Uterus (tissue), 3 donors: ENCODE measurements at regions not wholly inside any gene's neighbourhood (a gene's known extent, or its start where the extent isn't known, plus 50 kb on each side); places are given as distances from the start of the nearest gene placed in this dataset.

Source experiments
- DNase-seq, 2 donors: peaks; one replicate each; pipeline ENCODE4 v3.0.0-alpha.2; 2019 to 2020
- H3K27ac ChIP-seq, 2 donors: fragments of 200-600 bp; sonication (generic); 1 replicate in 1 of 2; 2 replicates in 1 of 2; pipeline ENCODE4 v1.5.1; 2016 to 2018
- H3K27me3 ChIP-seq, 2 donors: fragments of 200-600 bp; sonication (generic); one replicate each; pipeline ENCODE4 v1.5.1; 2018 to 2019; ENCODE audit warnings: control low read depth in 1 of 2
- H3K36me3 ChIP-seq, 2 donors: fragments of 200-600 bp; sonication (generic); one replicate each; pipeline ENCODE4 v1.5.1; 2019; ENCODE audit warnings: control low read depth in 1 of 2
- H3K4me1 ChIP-seq, 2 donors: fragments of 200-600 bp; sonication (generic); one replicate each; pipeline ENCODE4 v1.5.1; 2018 to 2019; ENCODE audit warnings: control low read depth in 1 of 2
- H3K4me3 ChIP-seq, 2 donors: fragments of 200-600 bp; sonication (generic); 1 replicate in 1 of 2; 2 replicates in 1 of 2; pipeline ENCODE4 v1.5.1; 2018 to 2019; ENCODE audit warnings: mild to moderate bottlenecking in 1 of 2
- H3K9me3 ChIP-seq, 2 donors: fragments of 200-600 bp; sonication (generic); one replicate each; pipeline ENCODE4 v1.5.1; 2019; ENCODE audit warnings: control low read depth in 1 of 2
- CTCF ChIP-seq, 4 experiments: fragments of 200-600 bp in 2 of 4; fragments of 450-650 bp in 2 of 4; sonication (generic) in 2 of 4; IDR thresholded peaks; one replicate each; pipeline ENCODE4 v1.5.1; 2016 to 2019; ENCODE audit warnings: antibody characterized with exemption in 4 of 4, mild to moderate bottlenecking in 2 of 4, moderate library complexity in 1 of 4
- POLR2A ChIP-seq, 2 donors: fragments of 450-650 bp; IDR thresholded peaks; one replicate each; pipeline ENCODE4 v1.6.1; 2016; ENCODE audit warnings: antibody characterized with exemption in 2 of 2, mild to moderate bottlenecking in 1 of 2, moderate library complexity in 1 of 2
- intact Hi-C: fragments of 100-400 bp; cut with DNase I; formaldehyde crosslinking; loops from one replicate; pipeline ENCODE4 v1.15.1; 2023; ENCODE audit warnings: low total_unique reads
- donor health status: DM: yes; HTN: yes; CAD: no.

DNA sequence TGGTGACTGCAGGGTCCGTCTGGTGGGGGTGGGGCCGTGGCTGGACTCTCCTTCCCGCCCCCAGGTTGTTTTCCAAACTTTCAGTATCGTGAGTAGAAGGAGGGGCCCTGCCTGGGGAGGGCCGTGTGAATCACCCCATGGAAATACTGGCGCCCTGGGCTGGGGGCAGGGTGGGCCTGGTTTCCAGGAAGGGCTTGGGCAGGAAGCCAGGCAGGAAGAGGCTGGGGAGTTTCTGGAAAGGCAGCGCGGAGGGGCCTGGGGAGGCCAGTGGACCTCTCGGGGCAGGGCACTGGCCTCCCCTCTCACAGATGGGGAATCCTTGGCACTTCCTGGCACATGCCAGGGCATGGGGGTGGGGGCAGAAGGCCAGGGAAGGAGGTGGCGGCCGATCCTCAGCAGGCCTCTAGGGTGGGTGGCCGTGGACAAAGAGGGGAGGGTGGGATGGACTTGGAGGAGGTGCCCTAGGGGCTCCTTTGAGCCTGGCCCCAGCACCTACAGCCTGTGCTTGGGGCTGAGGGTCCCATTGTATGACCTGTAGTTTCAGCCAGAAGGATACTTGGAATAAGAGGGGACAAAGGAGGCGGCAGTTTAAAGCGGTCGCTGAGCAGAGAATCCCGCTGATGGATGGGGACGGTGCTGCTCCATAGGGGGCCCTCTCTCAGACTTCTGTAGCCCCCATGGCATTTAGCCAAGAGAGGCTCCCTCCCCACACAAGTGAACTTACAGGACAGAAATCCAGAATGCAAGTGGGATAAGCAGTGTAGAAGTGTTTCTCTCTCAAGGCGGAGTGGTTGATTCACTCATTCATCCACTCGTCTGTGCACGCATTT, 56.5 kb upstream of the GATA2 start:
- Histone ChIP-seq H3K4me1 (no peaks in the 10 kb centered on the region), H3K9me3 (no peaks in the 10 kb centered on the region), H3K27ac (peak overlapping the region; percentile 46 to 57), H3K4me3 (no peak overlapping the region), H3K36me3 (no peaks in the 10 kb centered on the region), H3K27me3 (no peaks in the 10 kb centered on the region)
- TF ChIP-seq POLR2A (IDR thresholded peaks at IDR 0.05) (no peak), CTCF (IDR thresholded peaks at IDR 0.05) (no peak)
- peak; percentile 60 to 76 for DNase-seq
- intact Hi-C loops: loop anchor here (10.0 kb wide), 1 partner anchor 615 kb away; no protein-coding TSS in a partner anchor

DNA sequence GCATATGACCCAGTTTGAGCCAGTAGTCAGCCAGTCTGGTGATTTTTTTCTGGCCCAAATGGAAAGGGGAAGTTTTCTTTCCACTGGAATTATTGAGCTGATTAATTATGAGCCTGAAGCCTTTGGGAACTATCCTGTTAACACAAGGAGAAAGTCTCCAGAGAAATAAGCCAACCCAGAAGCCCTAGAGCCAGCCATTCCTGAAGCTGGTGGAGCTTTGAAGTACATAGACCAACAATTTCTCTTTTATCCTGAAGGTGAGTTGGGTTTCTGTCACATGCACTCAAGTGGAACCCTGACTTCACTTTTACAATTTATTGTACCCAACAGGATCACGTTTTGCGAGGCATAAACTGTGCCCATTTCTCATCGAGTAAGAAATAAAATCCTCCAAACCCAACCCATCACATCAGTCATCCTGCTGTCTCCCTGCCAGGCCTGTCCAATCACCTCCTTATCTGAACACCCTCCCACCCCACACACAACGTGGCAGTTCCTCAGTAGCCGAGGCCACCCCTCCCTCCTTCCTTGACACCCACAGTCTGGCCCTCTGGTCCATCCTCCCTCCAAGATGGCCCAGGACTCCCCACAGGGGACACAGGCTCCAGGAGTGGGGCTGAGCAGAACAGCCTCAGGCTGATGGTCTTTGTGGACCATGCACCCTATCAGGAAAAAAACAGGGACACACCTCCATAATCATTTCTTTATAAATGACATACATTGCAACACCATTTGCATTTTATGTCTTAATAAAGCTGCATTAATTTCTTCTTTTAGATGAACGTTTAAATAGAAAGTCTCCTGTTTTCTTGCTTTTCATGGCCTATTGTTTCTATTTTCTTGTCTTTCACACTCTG, 55.7 kb upstream of the GATA2 start:
- H3K27ac ChIP-seq: peak overlapping the region; percentile 22 to 46
- intact Hi-C loops: no loop called here

DNA sequence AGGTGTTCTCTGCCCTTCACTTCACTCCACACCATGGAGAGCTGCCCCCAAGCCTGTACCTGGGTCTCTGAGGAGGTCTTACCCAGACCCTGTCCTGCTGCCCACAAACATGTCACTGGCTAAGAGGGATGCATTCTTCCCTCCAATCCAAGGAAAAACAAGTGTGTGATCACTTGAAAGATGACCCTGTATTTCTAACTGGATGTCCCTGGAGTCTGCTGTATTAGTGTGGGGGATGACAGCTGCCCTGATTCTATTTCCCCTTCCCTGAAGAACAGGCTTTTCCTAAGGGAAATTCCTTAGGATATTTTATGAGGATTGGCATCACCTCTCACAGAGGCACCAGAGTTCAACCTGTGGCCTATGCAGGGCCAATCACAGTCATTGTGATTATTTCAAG, 55.0 kb upstream of the GATA2 start:
- no peak for DNase-seq
- H3K36me3 ChIP-seq: no peaks in the 10 kb centered on the region
- no peak for TF ChIP-seq POLR2A (IDR thresholded peaks at IDR 0.05)

More for the DNA sequence above, 55.7 kb upstream of the GATA2 start:
- H3K36me3 ChIP-seq: no peaks in the 10 kb centered on the region
- no peaks in the 10 kb centered on the region for H3K9me3 ChIP-seq
- DNase-seq: no peak
- H3K4me1 ChIP-seq: no peaks in the 10 kb centered on the region
- no peak overlapping the region for H3K4me3 ChIP-seq
- TF ChIP-seq POLR2A (IDR thresholded peaks at IDR 0.05) (no peak), CTCF (IDR thresholded peaks at IDR 0.05) (no peak)
- H3K27me3 ChIP-seq: no peaks in the 10 kb centered on the region

GRCh38 chr3:128547368-128547987, 54.5 kb upstream of the GATA2 start:
- Histone ChIP-seq H3K4me1 (no peaks in the 10 kb centered on the region), H3K4me3 (no peak overlapping the region), H3K36me3 (no peaks in the 10 kb centered on the region), H3K9me3 (no peaks in the 10 kb centered on the region), H3K27ac (no peak overlapping the region), H3K27me3 (no peaks in the 10 kb centered on the region)
- intact Hi-C loops: no loop called here
- TF ChIP-seq CTCF (IDR thresholded peaks at IDR 0.05): no peak
- TF ChIP-seq POLR2A (IDR thresholded peaks at IDR 0.05): no peak
- no peak for DNase-seq

More for the DNA sequence above, 55.0 kb upstream of the GATA2 start:
- Histone ChIP-seq H3K4me3 (no peak overlapping the region), H3K9me3 (no peaks in the 10 kb centered on the region), H3K27me3 (no peaks in the 10 kb centered on the region), H3K27ac (no peak overlapping the region), H3K4me1 (no peaks in the 10 kb centered on the region)
- intact Hi-C loops: no loop called here

DNA sequence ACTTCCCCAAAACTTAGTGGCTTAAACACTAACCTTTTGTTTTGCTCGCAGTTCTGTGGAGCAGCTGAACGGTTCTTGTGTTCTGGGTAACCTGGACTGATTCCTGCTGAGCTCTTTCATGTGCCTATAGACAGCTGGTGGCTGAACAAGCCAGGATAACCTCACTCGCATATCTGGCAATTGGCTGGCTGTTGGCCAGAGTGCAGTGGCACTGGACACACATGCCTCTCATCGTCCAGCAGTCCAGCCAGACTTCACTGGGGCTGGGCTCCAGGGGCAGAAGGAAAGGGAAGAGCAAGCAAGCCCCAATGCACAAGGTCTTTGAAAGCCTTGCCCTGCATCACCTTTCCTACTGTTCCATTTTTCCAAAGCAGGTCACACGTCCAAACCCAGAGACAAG, 53.6 kb upstream of the GATA2 start:
- Histone ChIP-seq H3K27ac (no peak overlapping the region), H3K4me1 (no peaks in the 10 kb centered on the region), H3K9me3 (no peaks in the 10 kb centered on the region), H3K4me3 (no peak overlapping the region), H3K36me3 (no peaks in the 10 kb centered on the region), H3K27me3 (no peaks in the 10 kb centered on the region)
- intact Hi-C loops: no loop called here
- TF ChIP-seq CTCF (IDR thresholded peaks at IDR 0.05) (no peak), POLR2A (IDR thresholded peaks at IDR 0.05) (no peak)
- DNase-seq: no peak
